ENCODE measurements at regions not wholly inside any gene's neighbourhood (a gene's known extent, or its start where the extent isn't known, plus 50 kb on each side); places are given as distances from the start of the nearest gene placed in this dataset.

- H3K27ac ChIP-seq (ENCODE audit: insufficient read depth, low read length), result no peak overlapping the region
- no peak for DNase-seq (ENCODE audit: low read depth in 2 of 2)
Measured at GRCh38 chr1:184197831-184198230, 146.3 kb downstream of the TSEN15 start.

GRCh38 chr1:184199036-184199435 is 147.5 kb downstream of the TSEN15 start:
- Histone ChIP-seq H3K27ac (ENCODE audit: insufficient read depth, low read length) (no peak overlapping the region), H3K9me3 (ENCODE audit: control insufficient read depth, insufficient read depth, low read depth, low read length) (no peaks in the 10 kb centered on the region), H3K27me3 (ENCODE audit: control insufficient read depth, insufficient read depth, low read length) (no peaks in the 10 kb centered on the region), H3K9ac (ENCODE audit: insufficient read depth, low read length) (no peak overlapping the region), H4K20me1 (ENCODE audit: control insufficient read depth, extremely low read depth, insufficient read depth, low read length) (no peaks in the 10 kb centered on the region), H3K79me2 (ENCODE audit: control insufficient read depth, insufficient read depth, low read length) (no peaks in the 10 kb centered on the region), H3K4me3 (replicated peaks in 1 of 4; ENCODE audit: control extremely low read depth in 1 of 4, insufficient read depth in 1 of 4, low read depth in 3 of 4, low read length in 4 of 4) (no peak overlapping the region), H3K36me3 (ENCODE audit: control insufficient read depth, insufficient read depth, low read length) (no peaks in the 10 kb centered on the region), H3K4me2 (ENCODE audit: extremely low read depth, insufficient read depth, low read length) (no peak overlapping the region), H3K4me1 (ENCODE audit: control insufficient read depth, extremely low read depth, insufficient read depth, low read length) (no peaks in the 10 kb centered on the region), H2AFZ (ENCODE audit: low read length) (no peak overlapping the region)
- peak in 1 of 2 donors; percentile 59 for DNase-seq (ENCODE audit: low read depth in 2 of 2)
- TF ChIP-seq EZH2 (IDR thresholded peaks at IDR 0.05; ENCODE audit: low read length, missing control alignments) (no peak), CTCF (conservative IDR thresholded peaks at IDR 0.05 in 1 of 2, IDR thresholded peaks at IDR 0.05 in 1 of 2; ENCODE audit: low read depth in 1 of 2, low read length in 2 of 2) (no peak)

More at GRCh38 chr1:184197831-184198230, 146.3 kb downstream of the TSEN15 start:
- Histone ChIP-seq H3K9me3 (ENCODE audit: control insufficient read depth, insufficient read depth, low read depth, low read length) (no peaks in the 10 kb centered on the region), H3K4me2 (ENCODE audit: extremely low read depth, insufficient read depth, low read length) (no peak overlapping the region), H3K4me3 (replicated peaks in 1 of 4; ENCODE audit: control extremely low read depth in 1 of 4, insufficient read depth in 1 of 4, low read depth in 3 of 4, low read length in 4 of 4) (no peak overlapping the region), H3K9ac (ENCODE audit: insufficient read depth, low read length) (no peak overlapping the region), H3K36me3 (ENCODE audit: control insufficient read depth, insufficient read depth, low read length) (no peaks in the 10 kb centered on the region), H3K79me2 (ENCODE audit: control insufficient read depth, insufficient read depth, low read length) (no peaks in the 10 kb centered on the region), H3K4me1 (ENCODE audit: control insufficient read depth, extremely low read depth, insufficient read depth, low read length) (no peaks in the 10 kb centered on the region), H3K27me3 (ENCODE audit: control insufficient read depth, insufficient read depth, low read length) (no peaks in the 10 kb centered on the region), H4K20me1 (ENCODE audit: control insufficient read depth, extremely low read depth, insufficient read depth, low read length) (no peaks in the 10 kb centered on the region), H2AFZ (ENCODE audit: low read length) (no peak overlapping the region)
- TF ChIP-seq EZH2 (IDR thresholded peaks at IDR 0.05; ENCODE audit: low read length, missing control alignments) (no peak), CTCF (conservative IDR thresholded peaks at IDR 0.05 in 1 of 2, IDR thresholded peaks at IDR 0.05 in 1 of 2; ENCODE audit: low read depth in 1 of 2, low read length in 2 of 2) (no peak)

GRCh38 chr1:184199438-184200085 is 148.0 kb downstream of the TSEN15 start:
- no peak for TF ChIP-seq EZH2 (IDR thresholded peaks at IDR 0.05; ENCODE audit: low read length, missing control alignments)
- Histone ChIP-seq H4K20me1 (ENCODE audit: control insufficient read depth, extremely low read depth, insufficient read depth, low read length) (no peaks in the 10 kb centered on the region), H3K27me3 (ENCODE audit: control insufficient read depth, insufficient read depth, low read length) (no peaks in the 10 kb centered on the region), H3K27ac (ENCODE audit: insufficient read depth, low read length) (no peak overlapping the region), H3K9me3 (ENCODE audit: control insufficient read depth, insufficient read depth, low read depth, low read length) (no peaks in the 10 kb centered on the region), H2AFZ (ENCODE audit: low read length) (no peak overlapping the region), H3K9ac (ENCODE audit: insufficient read depth, low read length) (no peak overlapping the region), H3K36me3 (ENCODE audit: control insufficient read depth, insufficient read depth, low read length) (no peaks in the 10 kb centered on the region), H3K4me2 (ENCODE audit: extremely low read depth, insufficient read depth, low read length) (no peak overlapping the region), H3K79me2 (ENCODE audit: control insufficient read depth, insufficient read depth, low read length) (no peaks in the 10 kb centered on the region), H3K4me1 (ENCODE audit: control insufficient read depth, extremely low read depth, insufficient read depth, low read length) (no peaks in the 10 kb centered on the region), H3K4me3 (replicated peaks in 1 of 4; ENCODE audit: control extremely low read depth in 1 of 4, insufficient read depth in 1 of 4, low read depth in 3 of 4, low read length in 4 of 4) (no peak overlapping the region)
- DNase-seq (ENCODE audit: low read depth in 2 of 2), result peak in 1 of 2 donors; percentile 40

Data from fibroblast of lung (primary cell).